Peyer's patch (tissue), 4 donors: ENCODE measurements at regions not wholly inside any gene's neighbourhood (a gene's known extent, or its start where the extent isn't known, plus 50 kb on each side); places are given as distances from the start of the nearest gene placed in this dataset.

Experiments used
- CTCF ChIP-seq, 6 experiments: fragments of 450-650 bp in 4 of 6; fragments of 200-600 bp in 2 of 6; sonication (generic) in 1 of 6; IDR thresholded peaks; one replicate each; pipeline ENCODE4 v1.5.1; 2017 to 2019; ENCODE audit warnings: antibody characterized with exemption in 6 of 6, mild to moderate bottlenecking in 3 of 6, moderate library complexity in 1 of 6
- POLR2A ChIP-seq, 2 donors: fragments of 450-650 bp; IDR thresholded peaks; one replicate each; pipeline ENCODE4 v1.5.1; 2017; ENCODE audit warnings: antibody characterized with exemption in 2 of 2, mild to moderate bottlenecking in 2 of 2, moderate library complexity in 2 of 2

GRCh38 chr4:138868562-138868961 lies 147.0 kb upstream of the NOCT start:
- TF ChIP-seq CTCF (IDR thresholded peaks at IDR 0.05) (no peak), POLR2A (IDR thresholded peaks at IDR 0.05) (no peak)
